KBM-7 (cell line): ENCODE measurements at regions not wholly inside any gene's neighbourhood (a gene's known extent, or its start where the extent isn't known, plus 50 kb on each side); places are given as distances from the start of the nearest gene placed in this dataset.

ENCODE experiments used
- DNase-seq: peaks from one replicate; pipeline ENCODE4 v3.0.0-alpha.2; 2015
- in situ Hi-C: fragments of 300-500 bp; cut with MboI; formaldehyde crosslinking; loops from 2 replicates; pipeline ENCODE4 v1.14.3; 2020; ENCODE audit warnings: low sequenced_read_pairs, low pct_unique_long_range_greater_than_20kb, mixed read lengths

DNA sequence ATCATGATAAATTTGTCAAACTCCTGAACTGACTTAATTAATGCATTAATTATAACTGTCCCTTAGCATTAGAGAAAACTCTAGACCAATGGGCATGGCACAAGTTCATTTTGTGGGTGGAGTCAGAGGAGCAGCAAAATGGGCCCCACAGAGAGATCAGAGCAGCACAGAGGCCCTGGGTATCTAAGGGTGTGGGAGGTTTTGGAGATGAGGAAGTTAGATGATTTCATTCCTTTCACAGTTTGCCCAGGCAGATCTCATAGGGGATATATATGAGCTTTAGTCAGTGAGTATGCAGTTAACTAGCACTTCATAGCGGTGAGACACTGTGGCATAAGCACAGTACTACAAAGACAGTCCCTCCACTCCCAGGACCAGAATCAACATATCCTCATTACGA is 117.3 kb downstream of the MAB21L3 start:
- in situ Hi-C loops = no loop called here
- peak; percentile 38 for DNase-seq

DNA sequence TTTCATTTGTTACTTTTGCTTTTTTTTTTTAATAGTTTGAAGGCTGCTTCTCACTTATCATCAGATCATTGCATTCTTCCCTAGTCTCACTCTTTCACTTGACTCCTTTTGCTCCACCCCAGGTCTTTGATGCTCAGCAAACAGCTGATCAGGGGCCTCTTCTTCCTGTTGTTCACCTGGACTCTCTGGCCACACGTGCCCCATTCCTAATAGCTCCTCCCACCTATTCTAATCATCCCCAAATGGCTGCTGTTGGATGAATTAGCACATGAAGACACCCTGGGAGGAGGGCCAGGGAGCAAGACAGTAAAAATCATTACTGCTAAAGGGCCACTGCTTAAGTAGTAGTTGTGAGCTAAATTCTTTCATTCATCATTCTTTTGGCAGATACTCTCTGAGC is 119.5 kb downstream of the MAB21L3 start:
- DNase-seq = no peak
- in situ Hi-C loops = no loop called here

DNA sequence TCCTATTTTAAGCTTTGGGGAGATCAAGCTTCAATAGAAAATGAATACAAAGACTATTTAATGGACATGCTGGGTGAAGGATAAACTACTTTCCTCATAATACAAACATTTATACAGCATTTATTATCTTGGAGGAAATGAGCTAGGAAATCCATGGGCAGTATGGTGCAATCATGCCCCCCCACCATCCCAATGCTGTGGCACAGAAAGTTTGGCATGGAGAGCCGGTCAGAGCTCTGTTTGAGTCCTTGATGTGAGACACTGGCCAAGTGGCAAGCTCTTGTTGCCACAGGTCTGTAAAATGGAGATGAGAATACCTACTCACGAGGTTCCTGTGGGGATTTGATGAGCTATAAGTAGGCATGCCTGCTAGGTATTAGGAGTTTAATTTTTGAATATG is 120.6 kb downstream of the MAB21L3 start:
- in situ Hi-C loops = no loop called here
- no peak for DNase-seq

DNA sequence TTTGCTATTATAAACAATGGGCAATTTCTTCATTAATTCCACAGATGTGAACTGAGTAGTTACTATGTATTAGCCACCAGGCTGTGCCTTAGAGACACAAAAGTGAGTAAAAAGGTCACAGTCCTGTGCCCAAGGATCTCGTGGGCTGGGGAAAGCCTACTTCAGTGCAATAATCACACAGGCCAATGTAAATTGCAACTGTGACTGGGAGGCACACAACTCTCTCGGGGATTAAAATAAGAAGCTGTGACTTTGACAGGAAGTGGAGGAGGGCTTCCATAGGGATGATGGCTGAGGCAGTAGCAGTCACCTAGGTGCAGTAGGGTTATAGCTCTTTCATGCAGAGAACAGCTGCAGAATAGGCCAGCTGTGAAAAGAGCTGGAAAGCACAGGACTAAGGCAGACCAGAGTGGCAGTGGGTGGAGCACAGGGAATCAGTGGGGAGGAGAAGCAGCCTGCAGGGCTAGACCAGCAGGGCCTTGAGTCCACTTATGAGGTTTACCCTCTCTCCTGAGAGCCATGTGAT is 121.9 kb downstream of the MAB21L3 start:
- DNase-seq = no peak
- in situ Hi-C loops = no loop called here

DNA sequence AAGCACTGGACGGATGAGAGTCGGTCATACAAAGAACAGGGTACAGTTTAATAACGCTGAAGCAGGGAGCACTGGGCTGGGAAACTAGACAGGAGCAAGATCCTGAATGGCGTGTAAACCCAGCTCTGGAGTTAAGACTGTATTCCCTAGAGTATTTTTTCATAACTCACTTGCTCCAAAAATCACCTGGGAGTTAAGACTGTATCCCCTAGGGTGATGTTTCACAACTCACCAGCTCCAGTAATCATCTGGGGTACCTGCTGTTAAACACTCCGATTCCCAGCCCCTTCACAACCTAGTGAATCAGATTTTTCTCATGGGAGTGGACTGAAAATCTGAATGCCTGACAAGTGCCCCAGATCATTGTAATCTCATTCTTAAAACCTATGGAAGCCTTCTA is 123.2 kb downstream of the MAB21L3 start:
- in situ Hi-C loops = no loop called here

DNA sequence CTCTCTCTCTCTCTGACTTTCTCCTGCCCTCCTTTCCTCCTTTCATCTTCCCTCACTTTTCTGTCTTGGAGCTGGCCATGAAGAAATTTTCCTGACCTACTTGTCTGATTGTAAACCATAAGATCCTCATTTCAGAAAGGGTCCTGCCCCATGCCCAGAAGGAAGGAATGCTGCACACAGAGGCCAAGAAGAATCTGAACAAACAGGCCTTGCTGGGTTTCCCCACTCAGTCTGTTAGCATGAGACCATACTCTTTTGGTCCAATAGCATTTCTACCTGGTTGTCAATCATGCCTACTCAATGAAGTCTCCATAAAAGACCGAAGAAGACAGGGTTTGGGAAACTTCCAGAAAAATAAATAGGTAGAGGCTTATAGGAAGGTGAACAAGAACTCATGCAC is 128.7 kb downstream of the MAB21L3 start:
- DNase-seq = no peak
- in situ Hi-C loops = no loop called here

More for the DNA sequence above, 123.2 kb downstream of the MAB21L3 start:
- DNase-seq = no peak

DNA sequence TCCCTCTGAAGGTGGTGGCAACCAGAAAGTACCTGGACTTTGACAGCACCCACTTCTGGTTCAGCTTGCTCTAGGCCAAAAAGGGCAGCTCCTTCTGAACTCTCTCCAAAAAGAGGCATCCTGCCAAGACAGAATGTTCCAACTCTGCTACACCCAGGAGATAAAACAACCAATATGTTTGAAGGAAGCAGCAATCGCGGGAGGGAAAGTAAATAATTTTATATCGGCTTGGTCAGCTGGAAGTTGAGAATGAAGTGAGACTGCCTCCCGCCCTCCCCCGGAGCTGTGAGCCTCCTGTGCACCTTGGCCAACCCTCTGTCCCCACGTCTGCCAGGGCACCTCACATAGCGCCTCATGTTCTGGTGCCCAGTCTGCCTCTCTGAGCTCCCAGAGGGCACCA is 130.3 kb upstream of the ATP1A1 start:
- in situ Hi-C loops = no loop called here
- no peak for DNase-seq

DNA sequence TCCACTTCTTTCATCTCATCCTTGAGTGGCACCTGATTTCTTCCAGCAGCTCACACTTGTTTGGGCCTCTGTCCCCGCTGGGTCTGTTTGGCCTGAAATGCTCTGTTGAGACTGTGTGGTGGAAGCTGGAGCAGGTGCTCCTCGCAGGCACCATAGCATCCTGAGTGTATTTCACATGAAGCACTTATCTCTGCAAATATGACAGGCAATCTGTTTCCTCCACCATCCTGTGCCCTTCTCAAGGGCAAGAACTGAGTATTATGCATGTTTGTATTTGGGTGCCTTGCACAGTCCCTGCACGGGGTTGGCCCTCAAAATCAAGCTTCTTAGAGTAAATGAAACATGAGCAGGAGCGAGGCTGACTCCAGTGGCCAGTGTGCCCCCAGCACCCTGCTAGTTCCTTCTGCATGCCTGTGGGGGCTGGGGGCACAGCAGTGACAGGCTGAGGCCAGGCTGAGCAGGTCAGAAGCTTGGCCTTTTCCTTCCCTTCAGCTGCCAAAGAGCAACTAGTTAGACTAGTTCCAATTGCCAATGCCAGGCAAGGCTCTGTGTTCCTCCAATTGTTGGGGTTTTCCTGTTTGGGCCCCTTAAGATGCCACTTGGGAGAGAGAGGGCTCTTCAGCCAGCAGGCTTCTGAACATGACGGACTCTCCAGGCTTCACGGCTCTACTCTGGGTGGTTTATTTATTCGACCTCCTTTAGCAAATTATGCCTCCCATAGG is 129.6 kb upstream of the ATP1A1 start:
- no peak for DNase-seq
- in situ Hi-C loops = no loop called here

DNA sequence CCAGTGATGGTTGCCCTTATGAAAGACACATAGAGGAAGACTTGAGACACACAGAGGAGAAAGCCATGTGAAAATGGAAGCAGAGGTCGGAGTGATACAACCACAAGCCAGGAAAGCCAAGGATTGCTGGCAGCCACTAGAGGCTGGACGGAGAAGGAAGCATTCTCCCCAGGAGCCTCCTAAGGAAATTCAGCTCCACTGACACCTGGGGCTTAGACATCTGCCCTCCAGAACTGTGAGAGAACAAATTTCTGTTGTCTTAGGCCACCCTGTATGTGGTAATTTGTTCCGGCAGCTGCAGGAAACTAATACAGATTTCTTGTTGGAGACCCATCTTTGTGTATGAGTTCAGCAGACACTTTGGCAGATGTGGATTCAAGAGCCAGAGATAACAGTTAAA is 126.9 kb upstream of the ATP1A1 start:
- DNase-seq = no peak
- in situ Hi-C loops = no loop called here

DNA sequence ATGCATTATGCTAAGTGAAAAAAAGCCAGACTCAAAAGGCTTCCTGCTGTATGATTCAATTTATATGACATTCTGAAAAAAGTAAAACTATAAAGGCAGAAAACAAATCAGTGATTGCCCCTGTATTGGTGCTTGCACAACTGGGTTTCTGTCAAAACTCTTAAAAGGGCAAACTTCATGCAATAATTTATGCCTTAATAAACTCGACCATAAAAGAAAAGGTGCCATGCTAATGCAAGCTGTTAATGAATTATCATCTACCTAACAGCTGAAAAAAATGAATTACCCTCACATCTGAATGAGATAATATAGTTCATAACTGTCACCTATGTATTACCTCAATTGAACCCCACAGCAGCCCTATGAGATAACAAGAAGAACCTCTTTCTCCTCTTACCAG is 120.8 kb upstream of the ATP1A1 start:
- in situ Hi-C loops = no loop called here

DNA sequence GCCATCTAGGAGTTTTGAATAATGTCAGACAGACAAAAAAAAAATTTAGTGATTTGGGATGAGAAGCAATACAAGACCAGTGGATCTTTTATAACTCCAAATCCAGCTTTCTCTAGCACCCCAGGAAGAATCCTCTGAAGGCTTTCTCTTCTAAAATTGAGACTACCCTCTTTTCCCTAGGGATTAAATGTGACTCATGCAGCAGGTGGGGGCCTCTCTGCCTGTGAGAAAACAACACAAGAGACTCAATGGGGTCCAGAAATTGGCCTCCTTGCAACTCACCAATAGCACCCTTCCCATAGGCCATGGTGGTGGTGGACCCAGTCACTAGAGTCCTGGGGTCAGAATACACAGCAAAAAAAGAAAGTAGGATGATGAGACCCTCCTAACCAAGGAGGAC is 120.3 kb upstream of the ATP1A1 start:
- DNase-seq = no peak
- in situ Hi-C loops = no loop called here

More for the DNA sequence above, 120.8 kb upstream of the ATP1A1 start:
- no peak for DNase-seq

DNA sequence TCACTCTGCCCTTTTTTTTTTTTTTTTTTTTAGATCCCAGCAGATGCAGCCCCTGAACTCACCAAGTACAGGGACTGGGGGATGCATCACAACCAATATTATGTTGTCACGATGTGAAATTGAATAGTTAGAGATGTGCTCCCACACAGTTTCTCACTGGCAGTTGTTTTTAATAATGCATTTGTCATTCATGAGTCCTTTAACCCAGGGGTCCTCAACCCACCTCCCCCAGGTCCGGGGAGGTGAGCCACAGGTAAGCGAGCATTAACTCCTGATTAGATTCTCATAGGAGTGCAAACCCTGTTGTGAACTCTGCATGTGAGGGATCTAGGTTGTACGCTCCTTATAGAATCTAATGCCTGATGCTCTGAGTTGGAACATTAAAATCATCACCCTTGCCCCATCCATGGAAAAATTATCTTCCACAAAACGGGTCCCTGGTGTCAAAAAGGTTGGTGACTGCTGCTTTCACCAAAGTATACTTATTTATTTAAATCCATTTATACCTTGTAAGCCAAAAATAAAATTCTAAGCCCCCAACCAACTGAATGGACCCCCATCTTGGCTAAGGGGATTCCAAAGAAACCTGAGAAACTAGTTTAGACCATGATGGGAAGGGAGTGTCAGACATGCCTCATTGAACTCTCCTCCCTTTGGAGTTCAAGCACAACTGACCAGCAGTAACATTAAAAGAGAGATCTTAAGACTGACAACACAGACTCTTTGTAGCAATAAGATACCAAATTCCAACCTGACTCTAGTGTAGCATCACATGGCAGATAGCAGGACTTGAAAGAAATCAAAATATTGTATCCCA is 119.3 kb upstream of the ATP1A1 start:
- DNase-seq = no peak
- in situ Hi-C loops = no loop called here

DNA sequence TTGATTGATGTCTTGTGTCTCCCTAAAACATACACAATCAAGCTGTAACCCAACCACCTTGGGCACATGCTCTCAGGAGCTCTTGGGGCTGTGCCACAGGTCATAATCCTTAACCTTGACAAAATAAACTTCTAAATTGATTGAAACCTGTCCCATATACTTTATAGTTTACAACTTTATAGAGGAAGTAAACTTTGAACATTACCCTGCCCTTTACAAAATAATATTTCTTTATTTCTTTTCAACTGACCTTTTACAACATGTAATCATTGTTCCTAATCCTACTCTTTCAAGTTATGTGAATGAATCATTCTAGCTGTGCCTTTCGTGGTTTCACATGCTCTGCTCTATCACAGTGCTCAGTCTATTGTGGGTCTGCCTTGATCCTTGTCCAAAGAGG is 118.3 kb upstream of the ATP1A1 start:
- in situ Hi-C loops = no loop called here
- DNase-seq = no peak

DNA sequence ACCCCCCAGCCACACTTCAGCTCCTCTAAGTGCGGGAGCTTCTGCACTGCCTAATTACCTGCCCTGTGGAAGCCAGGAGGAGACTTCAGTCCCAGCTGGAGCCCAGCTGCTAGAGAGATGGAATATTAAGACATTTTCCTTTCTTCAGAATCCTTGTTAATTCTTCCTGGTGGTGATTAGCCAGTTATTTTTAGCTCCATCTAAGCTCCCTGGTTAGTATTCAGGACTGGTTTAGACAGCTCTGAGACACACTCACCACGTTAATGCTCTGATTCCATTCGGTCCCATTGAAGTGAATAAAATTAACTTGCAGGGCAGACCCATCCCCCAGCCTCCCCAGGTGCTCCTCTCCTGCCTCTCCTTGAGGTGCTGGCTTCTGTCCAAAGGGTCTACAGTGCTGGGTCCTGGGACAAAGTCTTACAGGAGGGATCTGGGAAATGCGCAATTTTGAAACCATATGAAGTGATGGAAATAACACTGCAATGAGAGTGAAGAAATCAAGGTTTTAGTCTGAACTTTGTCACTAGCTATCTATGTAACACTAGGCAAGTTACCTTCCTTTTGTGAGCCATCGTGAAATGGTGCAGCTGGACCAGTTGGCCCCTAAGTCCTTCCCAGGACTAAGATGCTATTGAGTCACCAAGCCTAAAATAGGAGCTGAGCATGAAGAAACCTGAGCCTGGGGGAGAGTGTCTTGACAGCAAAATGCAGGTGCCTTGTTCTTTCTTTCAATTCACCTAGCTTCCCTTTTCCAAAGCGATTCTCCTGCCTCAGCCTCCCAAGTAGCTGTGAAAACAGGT is 117.4 kb upstream of the ATP1A1 start:
- DNase-seq = no peak
- in situ Hi-C loops = no loop called here

DNA sequence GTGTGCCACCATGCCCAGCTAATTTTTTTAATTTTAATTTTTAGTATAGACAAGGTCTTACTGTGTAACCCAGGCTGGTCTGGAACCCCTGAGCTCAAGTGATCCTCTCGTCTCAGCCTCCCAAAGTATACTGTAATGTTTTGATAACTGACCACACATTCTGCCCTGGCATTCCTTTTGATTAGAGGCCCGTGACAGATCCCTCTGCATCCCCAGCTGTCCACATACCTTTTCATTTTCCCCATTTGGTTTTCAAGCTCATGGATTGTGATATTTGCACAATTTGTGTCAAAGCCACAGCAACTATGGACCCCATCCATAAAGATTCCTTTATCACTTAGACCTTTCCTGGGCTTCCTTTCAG is 116.8 kb upstream of the ATP1A1 start:
- no peak for DNase-seq
- in situ Hi-C loops = no loop called here

DNA sequence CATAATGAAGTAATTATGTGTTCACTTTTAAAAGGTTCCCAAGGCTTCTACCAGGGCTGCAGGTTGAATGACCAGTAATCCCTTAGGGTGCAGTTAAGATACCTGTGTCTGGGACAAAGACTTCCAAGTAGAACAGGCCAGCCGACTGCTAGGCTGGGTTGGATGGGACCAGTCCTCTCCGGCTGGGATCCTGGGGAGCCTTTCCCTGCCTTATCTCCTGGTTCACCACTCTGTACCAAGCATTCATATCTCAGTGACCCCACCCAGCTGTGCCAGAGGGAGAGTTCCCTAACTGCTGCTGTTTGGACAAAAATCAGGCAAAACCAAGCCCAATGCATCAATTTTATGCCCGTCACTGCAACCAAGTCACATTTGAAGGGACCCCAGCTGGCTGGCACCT is 116.2 kb upstream of the ATP1A1 start:
- in situ Hi-C loops = no loop called here

DNA sequence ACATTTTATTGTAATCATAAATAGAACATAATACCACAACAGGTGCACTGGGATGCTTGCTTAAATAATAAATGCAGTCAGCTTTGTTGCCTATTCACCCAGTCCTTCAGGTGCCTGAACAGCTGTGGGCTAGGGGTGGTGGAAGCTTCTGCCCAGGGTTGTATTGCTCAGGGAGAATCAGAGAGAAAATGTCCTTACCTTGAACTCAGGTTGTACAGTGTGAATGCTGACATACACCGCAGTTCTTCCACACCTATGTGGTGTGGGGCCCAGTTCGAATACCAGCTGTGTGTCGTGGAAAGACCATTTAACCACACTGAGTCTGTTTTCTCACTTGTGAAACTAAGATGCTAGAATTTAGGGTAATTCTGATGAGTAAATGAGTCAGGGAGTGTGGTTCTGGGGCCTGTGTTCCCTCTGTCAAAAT is 115.7 kb upstream of the ATP1A1 start:
- DNase-seq = no peak
- in situ Hi-C loops = no loop called here

More for the DNA sequence above, 116.2 kb upstream of the ATP1A1 start:
- DNase-seq = no peak

DNA sequence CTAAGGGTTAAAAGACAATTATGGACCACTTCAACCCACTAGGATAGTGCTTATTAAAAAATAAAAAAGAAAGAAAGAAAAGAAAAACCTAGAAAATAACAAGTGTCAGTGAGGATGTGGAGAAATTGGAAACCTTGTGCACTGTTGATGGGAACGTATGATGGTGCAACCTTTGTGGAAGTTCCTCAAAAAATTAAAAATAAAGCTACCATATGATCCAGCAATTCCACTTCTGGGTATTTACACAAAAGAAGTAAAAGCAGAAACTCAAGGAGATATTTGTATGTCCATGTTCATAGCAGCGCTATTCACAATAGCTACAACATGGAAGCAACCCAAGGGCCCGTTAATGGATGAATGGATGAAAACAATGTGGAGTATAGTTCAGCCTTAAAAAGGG is 115.2 kb upstream of the ATP1A1 start:
- in situ Hi-C loops = no loop called here
- DNase-seq = no peak

DNA sequence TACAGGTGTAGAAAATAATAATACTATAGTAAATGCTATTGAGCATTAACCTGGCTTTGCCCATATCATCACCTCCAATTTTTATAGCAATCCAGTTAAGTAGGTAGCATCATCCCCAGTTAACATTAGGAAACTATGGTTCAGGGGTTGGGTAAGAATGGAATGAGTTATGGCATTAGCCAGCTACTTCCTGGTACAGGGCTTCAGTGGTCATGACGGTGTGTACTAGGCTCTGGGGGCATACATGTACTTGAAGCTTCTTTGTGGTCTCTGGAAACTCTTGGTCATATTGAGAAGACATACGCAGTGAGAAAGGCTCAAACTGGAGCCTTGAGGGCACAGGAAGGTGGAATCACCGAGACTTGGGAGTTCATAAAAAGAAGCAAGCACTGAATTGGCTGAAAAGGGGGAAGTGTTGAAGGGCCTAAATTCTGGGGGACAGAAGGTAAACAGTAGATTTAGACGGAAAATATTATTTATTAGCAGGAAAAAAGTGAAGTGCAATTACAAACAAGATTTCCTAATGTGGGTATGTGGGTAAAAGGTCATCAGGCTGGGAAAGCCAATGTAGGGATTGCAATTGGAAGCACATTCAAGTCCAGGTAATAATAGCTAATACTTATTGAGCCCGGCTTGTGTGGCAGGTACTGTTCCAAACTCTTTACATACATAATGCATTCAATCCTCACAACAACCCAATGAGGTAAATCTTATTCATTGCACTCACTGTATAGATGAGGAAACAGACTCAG is 114.2 kb upstream of the ATP1A1 start:
- DNase-seq = no peak
- in situ Hi-C loops = no loop called here
